ENCODE measurements at regions not wholly inside any gene's neighbourhood (a gene's known extent, or its start where the extent isn't known, plus 50 kb on each side); places are given as distances from the start of the nearest gene placed in this dataset.
A peak's percentile ranks its signal among the peaks of the same experiment; 100 is the strongest.

- in situ Hi-C loops (cut with HindIII; ENCODE audit: low sequenced_read_pairs) = no loop called here
- peak; percentile 94 for DNase-seq (ENCODE audit: low read depth)
- H3K4me3 ChIP-seq (ENCODE audit: low read depth, low read length) = no peak overlapping the region
- no peak for TF ChIP-seq CTCF (IDR thresholded peaks at IDR 0.05; ENCODE audit: low read depth, low read length, missing control alignments)
Observed at GRCh38 chr3:160129459-160130061, 95.7 kb upstream of the C3orf80 start.

- in situ Hi-C loops (cut with HindIII; ENCODE audit: low sequenced_read_pairs) = no loop called here
- no peak overlapping the region for H3K4me3 ChIP-seq (ENCODE audit: low read depth, low read length)
- no peak for TF ChIP-seq CTCF (IDR thresholded peaks at IDR 0.05; ENCODE audit: low read depth, low read length, missing control alignments)
- DNase-seq (ENCODE audit: low read depth) = no peak
Observed at GRCh38 chr3:160130071-160130470, 95.2 kb upstream of the C3orf80 start.

GRCh38 chr3:160130950-160131349 lies 94.3 kb upstream of the C3orf80 start:
- peak; percentile 13 for DNase-seq (ENCODE audit: low read depth)
- TF ChIP-seq CTCF (IDR thresholded peaks at IDR 0.05; ENCODE audit: low read depth, low read length, missing control alignments) = no peak
- H3K4me3 ChIP-seq (ENCODE audit: low read depth, low read length) = no peak overlapping the region
- in situ Hi-C loops (cut with HindIII; ENCODE audit: low sequenced_read_pairs) = no loop called here

- no peak overlapping the region for H3K4me3 ChIP-seq (ENCODE audit: low read depth, low read length)
- no peak for DNase-seq (ENCODE audit: low read depth)
- no peak for TF ChIP-seq CTCF (IDR thresholded peaks at IDR 0.05; ENCODE audit: low read depth, low read length, missing control alignments)
- in situ Hi-C loops (cut with HindIII; ENCODE audit: low sequenced_read_pairs) = no loop called here
Observed at GRCh38 chr3:160132226-160132625, 93.0 kb upstream of the C3orf80 start.

- no peak for TF ChIP-seq CTCF (IDR thresholded peaks at IDR 0.05; ENCODE audit: low read depth, low read length, missing control alignments)
- in situ Hi-C loops (cut with HindIII; ENCODE audit: low sequenced_read_pairs) = no loop called here
- H3K4me3 ChIP-seq (ENCODE audit: low read depth, low read length) = no peak overlapping the region
- DNase-seq (ENCODE audit: low read depth) = no peak
Observed at GRCh38 chr3:160133757-160134156, 91.5 kb upstream of the C3orf80 start.

- no peak overlapping the region for H3K4me3 ChIP-seq (ENCODE audit: low read depth, low read length)
- DNase-seq (ENCODE audit: low read depth) = no peak
- in situ Hi-C loops (cut with HindIII; ENCODE audit: low sequenced_read_pairs) = no loop called here
- TF ChIP-seq CTCF (IDR thresholded peaks at IDR 0.05; ENCODE audit: low read depth, low read length, missing control alignments) = no peak
Observed at GRCh38 chr3:160134454-160134853, 90.8 kb upstream of the C3orf80 start.
